DMS153 treated with DMSO at 0.1 percent for 48 hours (cell line): ENCODE measurements at regions not wholly inside any gene's neighbourhood (a gene's known extent, or its start where the extent isn't known, plus 50 kb on each side); places are given as distances from the start of the nearest gene placed in this dataset.
"Not testable (repeated sequence)": the region's sequence is repeated elsewhere in the genome, so short reads cannot be mapped to it uniquely, and the experiment has no call there.

Source experiments
- DNase-seq: peaks from one replicate; lab custom pipeline; 2025; ENCODE audit not compliant: unreplicated experiment; lab: John Stamatoyannopoulos, UW

DNA sequence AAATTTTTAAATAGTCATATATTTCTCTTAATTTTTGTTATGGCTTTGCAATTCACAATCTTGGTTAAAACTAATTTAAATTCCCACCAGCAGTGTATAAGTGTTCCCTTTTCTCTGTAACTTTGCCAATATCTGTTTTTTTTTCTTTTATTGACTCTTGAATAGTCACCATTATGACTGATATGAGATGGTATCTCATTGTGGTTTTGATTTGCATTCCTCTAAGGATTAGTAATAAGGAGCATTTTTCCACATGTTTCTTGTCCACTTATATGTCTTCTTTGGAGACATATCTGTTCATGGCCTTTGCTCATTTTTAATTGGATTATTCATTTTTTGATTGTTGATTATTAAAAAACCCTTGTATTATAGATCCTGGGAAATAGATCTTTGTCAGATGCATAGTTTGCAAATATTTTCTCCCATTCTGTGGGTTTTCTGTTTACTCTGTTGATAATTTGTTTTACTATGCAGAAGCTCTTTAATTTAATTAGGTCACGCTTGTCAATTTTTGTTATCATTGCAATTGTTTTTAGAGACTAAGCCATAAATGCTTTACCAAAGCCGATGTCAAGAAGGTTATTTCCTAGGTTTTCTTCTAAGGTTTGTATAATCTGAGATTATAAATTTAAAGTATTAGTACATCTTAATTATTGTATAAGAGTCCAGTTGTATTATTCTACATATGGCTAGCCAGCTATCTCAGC is 610.9 kb downstream of the CHSY3 start:
- no peak for DNase-seq

GRCh38 chr5:130502702-130503101 is 598.4 kb downstream of the CHSY3 start:
- DNase-seq, result no peak

DNA sequence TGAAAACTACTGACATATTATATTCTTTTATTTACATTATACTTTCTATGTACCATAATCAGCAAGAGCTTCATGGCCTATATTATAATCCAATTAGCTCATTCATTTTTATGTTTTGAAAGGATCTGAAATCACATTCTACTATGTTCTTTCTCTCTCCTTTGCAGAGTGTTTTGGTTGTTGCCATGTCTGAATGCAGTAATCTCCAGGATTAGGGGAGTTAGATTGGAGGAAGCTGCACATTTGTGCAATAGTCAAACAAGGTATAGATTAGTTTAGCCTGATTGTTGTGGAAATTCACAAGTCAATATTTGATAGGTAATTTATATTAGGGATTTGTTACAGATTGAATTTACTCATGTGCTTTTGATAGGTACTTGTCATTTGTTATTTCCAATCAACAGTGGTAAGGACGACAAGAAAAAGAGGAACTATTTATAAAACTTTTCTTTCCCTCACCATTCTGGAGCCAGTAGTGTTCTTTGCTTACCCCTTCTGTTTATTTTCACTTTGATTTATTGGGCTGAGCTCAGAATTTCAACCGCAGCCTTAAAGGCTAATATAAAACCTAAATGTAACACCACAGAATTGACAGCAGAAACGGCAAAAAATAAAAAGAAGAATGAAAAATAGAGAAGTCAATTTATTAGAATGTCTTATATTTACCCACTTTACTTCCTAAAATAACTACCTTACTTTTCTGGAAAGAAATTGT is 597.0 kb downstream of the CHSY3 start:
- DNase-seq, result no peak

GRCh38 chr5:130500495-130500894 is 596.2 kb downstream of the CHSY3 start:
- not testable (repeated sequence) for DNase-seq

DNA sequence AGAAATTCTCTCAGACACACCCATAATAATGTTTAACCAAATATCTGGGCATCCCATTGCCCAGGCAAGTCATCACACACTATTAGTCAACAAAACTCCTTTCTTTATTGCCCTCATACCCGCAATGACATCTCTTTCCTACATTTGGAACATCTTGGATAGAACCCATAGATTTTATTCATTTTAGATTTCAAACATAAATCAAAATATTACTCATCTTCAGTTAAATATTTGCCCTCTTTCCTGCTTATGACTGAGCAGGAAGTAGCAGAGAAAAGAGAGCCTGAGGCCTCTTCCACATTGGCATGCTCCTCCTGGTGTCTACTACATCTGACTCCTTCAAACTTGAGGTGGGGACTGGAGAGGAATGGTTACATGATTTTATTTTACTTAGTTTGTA is 592.0 kb downstream of the CHSY3 start:
- DNase-seq, result no peak

DNA sequence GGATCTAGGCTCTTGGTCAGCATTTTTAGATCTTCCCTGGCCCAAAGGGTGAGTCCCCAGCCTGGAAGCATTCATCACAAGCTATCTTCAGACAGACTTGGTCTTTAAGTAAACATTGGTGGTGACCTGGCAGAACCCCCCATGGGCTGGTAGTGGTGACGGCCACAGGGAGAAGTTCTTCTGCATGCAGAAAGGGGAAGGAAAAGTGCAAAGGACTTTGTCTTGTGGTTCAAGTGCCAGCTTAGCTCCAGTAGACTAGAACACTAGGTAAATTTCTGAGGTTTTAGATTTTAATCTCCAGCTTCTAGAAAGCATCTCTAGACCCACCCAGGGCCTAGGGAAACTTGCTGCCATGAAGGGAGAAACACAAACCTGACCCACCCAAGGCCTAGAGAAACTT is 584.0 kb downstream of the CHSY3 start:
- no peak for DNase-seq

DNA sequence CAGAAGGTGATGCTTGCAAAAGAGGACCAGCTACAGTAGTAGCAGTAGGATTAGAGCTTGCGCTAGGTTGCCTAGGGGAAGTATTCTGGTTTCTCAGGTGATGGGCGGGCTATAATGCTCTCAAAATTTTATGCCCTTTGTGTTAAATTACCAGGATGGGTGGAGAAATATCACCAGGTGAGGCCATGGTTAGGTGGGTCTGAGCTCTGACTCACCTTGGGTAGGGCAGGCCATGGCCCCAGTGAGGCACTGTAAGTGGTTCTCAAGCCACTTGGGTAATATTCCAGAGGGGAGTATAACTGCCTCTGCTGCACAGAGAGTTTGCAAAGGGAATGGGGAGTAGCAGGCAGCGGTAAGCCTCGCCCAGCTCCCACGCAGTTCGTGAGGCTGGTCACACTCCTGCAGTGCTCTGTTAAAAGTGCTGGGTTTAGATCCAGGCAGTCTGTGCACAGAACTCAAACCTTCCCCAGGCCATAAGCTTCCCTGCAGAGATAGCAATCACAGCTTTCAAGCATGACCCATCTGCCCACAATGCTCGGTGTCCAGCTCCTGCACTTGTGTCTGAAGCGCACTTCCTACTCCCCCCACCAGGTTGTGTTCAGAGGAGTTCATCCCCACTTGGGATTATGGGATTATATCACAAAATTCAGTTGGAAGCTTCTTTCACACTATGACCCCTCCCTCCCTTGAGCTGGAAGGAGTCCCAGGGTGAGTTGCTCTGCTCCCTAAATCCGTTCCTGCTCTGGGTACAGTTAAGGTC is 575.0 kb downstream of the CHSY3 start:
- DNase-seq, result no peak

DNA sequence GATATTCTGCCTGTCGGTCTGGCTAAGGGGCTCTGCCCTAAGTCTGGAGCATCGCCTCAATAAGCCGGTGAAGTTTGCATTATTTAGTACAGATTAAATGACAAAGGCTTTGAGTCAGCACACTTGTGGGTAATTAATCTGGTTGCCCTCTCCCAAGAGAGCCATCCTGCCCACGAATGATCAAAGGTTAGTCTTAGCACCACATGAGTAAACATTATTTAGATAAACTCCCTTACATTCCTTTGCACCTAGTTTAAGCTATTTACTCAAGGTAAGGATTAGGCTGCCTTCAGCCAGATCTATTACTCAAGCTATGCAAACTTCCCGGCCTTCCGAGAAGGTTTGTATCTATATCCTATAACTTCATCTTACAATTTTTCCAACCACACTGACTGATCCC is 572.1 kb downstream of the CHSY3 start:
- no peak for DNase-seq

DNA sequence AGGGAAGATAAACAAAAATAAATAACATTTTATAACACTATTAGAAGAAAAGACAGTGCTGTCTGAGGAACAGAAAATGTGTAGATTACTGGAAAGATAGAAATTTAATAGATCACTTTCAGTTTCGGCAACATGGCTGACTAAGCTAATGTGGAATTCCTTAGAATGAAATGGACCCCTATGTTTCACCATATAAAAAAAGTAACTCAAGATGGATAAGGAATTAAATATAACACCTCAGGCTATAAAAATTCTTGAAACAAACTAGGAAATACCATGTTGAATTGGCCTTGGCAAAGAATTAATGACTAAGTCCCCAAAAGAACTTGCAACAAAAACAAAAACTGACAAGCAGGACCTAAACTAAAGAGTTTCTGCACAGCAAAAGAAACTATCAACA is 558.3 kb downstream of the CHSY3 start:
- DNase-seq, result no peak

DNA sequence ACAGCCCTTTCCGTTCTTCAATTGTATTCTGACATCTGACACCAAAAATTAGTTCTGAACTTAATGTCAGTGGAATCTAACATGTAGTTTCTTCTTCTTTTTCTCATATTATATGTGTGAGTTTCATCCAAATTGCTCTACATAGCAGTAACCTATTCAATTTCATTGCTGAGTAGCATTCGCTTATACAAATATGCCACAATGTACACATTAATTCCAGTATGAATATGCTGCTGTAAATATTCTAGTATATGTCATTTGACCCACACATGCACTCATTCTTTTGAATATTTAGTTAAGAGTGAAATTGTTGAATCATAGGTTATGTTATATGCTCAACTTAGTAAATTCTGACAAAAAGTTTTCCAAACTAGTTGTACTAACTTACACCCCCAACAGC is 550.9 kb downstream of the CHSY3 start:
- no peak for DNase-seq

- no peak for DNase-seq
Measured at GRCh38 chr5:130452744-130453143, 548.5 kb downstream of the CHSY3 start.

DNA sequence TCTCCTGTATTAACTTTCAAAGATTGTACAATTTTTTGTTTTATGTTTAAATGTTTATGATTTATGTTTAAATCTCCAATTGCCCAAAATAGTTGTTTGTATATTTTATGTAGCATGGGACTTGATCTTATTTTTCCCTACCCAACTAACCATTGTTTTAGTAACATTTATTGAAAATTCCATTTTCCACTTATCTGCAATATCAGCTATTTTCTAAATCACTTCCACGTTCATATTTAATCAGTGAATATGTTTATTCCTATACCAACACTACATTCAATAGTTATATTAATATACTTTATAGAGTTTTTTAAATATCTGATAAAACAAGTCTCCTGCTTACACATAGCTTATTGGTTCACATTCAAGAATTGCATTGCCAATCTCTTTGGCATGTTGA is 532.2 kb downstream of the CHSY3 start:
- no peak for DNase-seq

DNA sequence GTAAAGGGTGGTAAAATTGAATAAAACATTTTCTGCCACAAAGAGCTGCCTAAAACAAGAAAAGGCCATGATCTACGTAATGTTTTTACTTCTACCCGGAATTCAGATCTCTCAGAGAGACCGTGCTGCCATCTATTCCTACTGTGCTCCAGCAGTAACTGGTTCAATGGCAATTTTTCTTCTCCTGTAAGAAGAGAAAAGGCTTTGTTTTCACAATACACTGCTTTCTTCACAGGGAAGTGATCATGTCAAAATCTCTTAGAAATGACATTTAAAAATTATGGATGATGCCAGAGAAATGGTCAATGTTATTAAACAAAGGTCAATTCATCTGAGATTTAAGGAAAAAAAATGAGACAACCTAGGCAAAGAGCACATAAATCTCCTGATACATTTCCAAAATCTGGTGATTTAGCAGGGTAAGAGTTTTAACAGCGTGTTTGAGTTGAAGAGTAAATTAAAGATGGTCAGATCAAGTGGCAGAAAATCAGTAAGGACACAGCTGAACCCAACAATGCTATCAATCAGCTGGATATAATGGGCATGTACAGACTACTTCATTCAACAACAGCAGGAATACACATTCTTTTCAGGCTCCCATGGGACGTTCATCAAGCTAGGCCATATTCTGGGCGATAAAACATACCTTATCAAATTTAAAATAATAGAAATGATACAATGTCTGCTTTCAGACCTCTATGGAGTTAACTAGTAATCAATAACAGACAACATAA is 523.1 kb downstream of the CHSY3 start:
- DNase-seq, result no peak

DNA sequence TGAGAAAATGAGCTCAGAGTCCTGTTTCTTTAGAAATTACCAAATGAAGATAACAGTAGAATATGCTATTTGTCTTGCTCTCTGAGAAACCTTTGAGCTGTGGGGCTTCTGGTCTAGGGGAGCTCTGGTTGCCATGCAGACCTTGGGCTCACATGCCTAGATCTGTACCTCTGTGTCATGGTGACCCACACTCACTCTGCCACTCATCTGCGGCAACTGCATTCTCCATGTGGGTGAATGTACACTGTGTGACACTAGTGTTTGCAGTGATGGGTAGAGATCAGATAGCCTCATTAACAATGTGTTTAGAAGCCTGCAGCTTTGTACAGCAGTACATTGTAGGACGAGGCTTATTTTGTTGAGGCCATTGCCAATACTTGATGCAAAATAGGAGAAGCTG is 521.2 kb downstream of the CHSY3 start:
- no peak for DNase-seq

DNA sequence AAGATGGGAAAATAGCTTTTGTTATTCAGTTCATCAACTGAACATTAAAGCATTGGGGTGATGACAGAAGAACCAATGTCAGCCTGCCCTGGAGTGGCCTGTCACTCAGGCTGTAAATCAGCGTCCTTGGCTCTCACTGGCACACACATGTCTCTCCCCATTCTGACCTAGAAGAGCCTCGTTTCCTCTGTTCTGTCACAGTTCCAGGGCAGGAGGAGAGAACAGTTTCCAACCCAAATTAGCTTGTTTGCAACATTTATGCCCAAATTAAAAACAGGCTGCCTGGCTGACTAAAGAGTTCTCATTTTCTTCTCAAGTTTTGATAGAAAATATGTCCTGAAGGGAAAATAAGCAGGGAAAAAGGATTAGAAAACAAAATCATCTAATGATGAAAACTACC is 520.1 kb downstream of the CHSY3 start:
- no peak for DNase-seq

DNA sequence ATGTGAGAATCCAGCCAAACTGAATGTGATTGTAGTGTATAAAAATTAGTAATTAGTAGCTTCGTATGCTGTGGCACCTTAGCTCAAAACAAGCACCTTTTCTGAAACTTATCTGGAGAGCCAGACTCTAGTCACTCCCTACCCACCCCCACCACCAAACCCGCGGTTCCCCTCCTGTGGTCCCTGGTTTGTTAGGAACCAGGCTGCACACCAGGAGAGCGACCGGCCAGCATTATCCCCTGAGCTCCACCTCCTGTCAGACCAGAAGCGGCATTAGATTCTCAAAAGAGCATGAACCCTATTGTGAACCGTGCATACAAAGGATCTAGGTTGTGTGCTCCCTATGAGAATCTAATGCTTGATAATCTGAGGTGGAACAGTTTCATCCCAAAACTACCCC is 498.6 kb downstream of the CHSY3 start:
- DNase-seq, result no peak

DNA sequence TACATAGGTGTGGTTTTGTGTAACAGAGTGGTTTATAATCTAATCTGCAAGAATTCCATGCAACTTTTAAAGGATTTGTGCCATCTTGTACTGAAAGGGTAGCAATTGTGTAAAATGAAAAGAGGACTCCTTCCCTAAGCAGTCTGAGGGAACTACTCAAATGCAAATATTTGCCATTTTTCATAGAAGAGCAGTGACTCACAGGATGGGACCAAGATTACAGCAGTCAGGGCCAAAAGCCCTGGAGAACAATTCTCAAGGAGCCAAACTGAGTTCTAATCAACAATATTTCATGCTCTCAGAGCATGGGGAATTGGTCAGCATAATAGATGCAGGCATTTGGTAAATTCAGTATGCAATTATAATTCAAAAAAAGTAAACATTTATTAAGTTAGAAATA is 495.8 kb downstream of the CHSY3 start:
- no peak for DNase-seq

DNA sequence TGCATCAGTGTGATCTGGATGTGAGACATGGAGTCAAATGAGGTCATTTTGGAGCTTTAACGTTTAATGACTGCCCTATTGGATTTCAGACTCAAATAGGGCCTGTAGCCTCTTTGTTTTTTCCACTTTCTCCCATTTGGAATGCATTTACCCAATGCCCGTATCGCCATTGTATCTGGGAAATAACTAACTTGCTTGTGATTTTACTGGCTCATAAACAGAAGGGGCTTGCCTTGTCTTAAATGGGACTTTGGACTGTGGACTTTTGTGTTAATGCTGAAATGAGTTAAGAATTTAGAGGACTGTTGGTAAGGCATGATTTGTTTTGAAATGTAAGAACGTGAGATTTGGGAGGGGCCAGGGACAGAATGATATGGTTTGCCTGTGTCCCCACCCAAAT is 494.6 kb downstream of the CHSY3 start:
- DNase-seq, result no peak

- DNase-seq, result not testable (repeated sequence)
Measured at GRCh38 chr5:130397727-130398126, 493.5 kb downstream of the CHSY3 start.

- no peak for DNase-seq
Measured at GRCh38 chr5:130397132-130397531, 492.9 kb downstream of the CHSY3 start.

DNA sequence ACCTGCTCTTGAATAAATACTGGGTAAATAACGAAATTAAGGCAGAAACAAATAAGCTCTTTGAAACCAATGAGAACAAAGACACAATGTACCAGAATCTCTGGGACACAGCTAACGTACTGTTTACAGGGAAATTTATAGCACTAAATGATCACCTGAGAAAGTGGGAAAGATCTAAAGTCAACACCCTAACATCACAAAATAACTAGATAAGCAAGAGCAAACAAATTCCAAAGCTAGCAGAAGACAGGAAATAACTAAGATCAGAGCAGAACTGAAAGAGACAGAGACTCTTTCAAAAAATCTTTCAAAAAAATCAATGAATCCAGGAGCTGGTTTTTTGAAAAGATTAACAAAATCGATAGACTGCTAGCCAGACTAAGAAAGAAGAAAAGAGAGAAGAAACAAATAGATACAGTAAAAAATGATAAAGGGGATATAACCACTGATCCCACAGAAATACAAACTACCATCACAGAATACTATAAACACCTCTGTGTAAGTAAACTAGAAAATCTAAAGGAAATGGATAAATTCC is 487.5 kb downstream of the CHSY3 start:
- not testable (repeated sequence) for DNase-seq
